NCI-H345 (cell line): ENCODE measurements at regions not wholly inside any gene's neighbourhood (a gene's known extent, or its start where the extent isn't known, plus 50 kb on each side); places are given as distances from the start of the nearest gene placed in this dataset.

Experiments
- DNase-seq: peaks from one replicate; lab custom pipeline; 2025; lab: John Stamatoyannopoulos, UW

- DNase-seq = peak; percentile 4
Measured at GRCh38 chr4:24244663-24245490, 339.5 kb downstream of the DHX15 start.

- DNase-seq = no peak
Measured at GRCh38 chr4:24243641-24244040, 340.7 kb downstream of the DHX15 start.

DNA sequence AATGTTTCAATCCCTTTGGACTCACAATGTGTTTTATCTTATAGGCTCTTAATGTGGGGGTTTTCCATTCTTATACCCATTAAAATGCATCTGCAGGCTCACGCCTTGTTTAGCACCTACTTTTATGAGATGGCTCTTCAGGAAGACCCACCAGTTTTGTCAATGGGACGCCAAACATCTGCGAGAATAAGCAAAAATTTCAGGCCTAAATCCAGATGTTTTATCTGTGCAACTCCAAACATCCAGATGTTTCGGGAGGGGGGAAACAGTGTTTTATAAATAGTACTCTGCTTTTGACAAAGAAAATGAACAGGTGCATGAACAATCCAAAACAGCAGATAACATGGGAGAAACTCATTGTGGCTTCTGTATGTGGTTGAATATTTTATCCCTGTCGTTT, 342.8 kb downstream of the DHX15 start:
- no peak for DNase-seq

- no peak for DNase-seq
Measured at GRCh38 chr4:24240655-24241054, 343.7 kb downstream of the DHX15 start.

GRCh38 chr4:24237709-24238108, 346.6 kb downstream of the DHX15 start:
- no peak for DNase-seq

GRCh38 chr4:24236532-24236931, 346.7 kb upstream of the PPARGC1A start:
- DNase-seq = no peak

DNA sequence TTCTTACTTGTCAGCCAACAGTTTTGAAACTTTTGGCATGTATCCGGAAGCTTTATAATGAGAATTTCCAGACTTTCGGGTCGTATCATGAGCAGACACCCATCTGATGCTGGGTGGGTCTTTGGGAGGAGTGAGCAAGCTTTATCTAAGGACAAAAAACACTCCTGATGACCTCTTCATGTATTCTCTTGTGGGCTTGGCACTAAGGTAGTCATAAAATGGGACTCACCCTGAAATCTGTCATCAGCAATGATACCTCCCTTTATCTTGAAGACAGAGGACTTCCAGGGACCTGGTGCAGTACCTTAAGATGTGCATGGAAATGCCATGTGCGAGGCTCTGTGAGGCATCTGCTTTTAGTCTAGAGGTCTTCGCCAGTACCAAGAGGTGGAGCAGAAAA, 346.3 kb upstream of the PPARGC1A start:
- DNase-seq = no peak

DNA sequence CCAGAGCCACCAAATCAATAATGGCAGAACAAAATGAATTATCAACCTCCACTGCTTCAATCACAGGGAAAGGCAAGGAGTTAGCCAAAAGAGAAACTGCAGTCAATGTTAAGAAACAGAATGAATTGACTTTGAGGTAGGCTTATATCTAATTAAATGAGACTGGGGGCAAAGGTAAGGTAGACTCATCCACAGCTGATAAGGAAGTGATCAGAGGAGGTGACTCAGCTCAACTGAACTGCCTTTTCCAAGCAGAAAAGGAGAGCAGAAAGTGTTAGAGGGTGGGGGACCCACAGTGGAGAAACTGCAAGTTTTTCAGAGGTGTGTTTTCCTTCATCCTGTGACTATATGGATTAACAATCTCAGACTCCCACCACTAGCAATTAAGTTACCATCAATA, 345.8 kb upstream of the PPARGC1A start:
- DNase-seq = no peak

DNA sequence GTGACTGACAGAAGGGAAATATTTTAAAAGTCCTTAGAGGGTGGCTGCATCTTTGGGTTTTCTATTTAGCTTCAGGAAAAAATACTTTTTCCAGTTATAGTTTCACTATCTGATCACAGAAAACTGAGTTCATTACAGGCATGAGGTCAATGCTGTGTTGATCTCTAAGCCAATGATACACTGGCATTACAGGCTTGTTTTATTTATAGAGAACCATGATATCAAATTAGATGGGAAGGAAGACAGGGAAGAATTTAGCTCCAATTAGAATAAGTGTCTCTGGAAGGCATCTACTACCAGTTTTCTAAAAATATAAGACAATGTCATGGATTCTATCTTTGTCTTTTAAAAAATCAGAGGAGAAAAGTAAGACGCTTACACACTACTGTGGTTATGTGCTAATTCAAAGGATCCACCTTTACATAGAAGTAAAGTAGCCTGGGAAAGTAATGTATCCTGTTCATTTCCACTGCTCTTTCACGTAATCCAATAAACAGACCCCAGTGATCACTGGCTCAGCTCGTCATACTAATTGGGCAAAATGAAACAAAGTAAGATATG, 344.5 kb upstream of the PPARGC1A start:
- DNase-seq = no peak

GRCh38 chr4:24230955-24231354, 341.1 kb upstream of the PPARGC1A start:
- no peak for DNase-seq

DNA sequence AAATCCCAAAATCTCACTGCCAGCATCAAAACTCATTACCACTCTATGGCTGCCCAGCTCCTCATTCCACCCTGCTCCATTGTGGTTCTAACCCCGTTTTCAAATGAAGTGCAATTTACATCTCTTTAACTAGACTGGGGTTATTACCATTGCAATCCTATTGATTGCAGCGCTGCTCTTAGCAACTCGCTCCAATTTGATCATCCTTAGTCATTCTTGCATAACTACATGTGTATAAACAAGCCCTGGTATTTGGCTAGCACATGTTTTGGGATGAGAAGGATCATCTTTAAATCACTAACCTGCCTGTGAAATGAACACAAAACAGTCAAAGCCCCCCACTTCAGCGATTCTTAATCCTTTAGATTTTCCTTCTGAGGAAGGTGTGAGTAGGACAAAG, 340.1 kb upstream of the PPARGC1A start:
- no peak for DNase-seq

DNA sequence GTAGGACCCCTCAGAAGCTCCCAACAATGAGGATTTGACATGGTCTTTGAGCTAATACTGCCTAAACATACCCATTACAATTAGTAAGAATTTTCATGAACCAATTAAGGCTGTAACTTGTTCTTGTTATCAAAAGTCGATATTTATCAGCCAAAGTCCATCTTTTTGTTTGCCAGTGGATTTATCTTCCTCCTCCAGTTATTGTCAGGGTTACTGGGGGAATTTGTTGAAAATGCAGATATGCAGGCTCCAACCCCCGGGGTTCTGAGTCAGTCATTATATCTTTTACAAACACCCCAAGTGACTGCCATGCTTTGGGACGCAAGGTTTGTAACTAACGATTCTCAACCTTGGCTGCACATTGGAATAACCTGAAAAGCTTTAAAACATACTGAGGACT, 338.8 kb upstream of the PPARGC1A start:
- no peak for DNase-seq

DNA sequence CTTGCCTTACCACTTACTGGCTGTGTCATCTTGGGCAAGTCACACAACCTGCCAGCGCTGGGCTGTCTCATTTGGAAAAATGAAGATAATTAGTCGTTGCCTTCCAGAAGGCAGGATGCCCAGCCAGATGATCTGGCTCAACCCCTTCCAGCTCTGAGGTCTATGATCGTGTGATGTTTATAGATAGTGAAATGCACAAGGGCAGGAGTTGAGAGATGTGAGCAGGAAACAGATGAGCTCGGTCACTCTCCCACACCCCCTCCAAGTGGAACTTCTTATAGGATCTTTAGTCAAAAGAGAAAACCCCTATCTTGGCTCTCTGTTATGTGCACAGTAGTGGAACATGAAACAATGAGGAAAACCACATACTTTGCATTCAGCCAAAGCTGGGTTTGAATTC, 336.8 kb upstream of the PPARGC1A start:
- no peak for DNase-seq

GRCh38 chr4:24226023-24226422, 336.2 kb upstream of the PPARGC1A start:
- DNase-seq = no peak

- DNase-seq = no peak
Measured at GRCh38 chr4:24224446-24224845, 334.6 kb upstream of the PPARGC1A start.

DNA sequence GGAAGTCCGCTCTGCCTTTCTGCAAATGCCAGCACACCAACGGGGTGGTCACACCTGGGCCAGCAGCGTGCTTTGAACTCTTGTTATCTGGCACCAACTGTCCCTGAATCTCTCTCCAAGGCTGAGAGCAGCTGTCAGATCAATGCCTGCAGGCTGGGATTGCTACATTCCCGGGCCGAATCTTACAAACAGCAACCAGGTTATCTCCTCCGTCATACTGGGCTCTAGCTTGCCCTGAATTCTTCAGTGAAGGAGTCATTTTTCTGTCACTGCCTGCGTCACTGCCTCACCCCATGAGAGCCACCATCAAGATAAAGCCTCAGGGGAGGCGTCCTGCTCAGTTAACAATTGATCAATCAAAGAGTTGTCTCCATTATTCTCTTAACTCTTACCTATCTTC, 329.4 kb upstream of the PPARGC1A start:
- DNase-seq = no peak

GRCh38 chr4:24218566-24218965, 328.7 kb upstream of the PPARGC1A start:
- no peak for DNase-seq

GRCh38 chr4:24214796-24215195, 324.9 kb upstream of the PPARGC1A start:
- DNase-seq = no peak

DNA sequence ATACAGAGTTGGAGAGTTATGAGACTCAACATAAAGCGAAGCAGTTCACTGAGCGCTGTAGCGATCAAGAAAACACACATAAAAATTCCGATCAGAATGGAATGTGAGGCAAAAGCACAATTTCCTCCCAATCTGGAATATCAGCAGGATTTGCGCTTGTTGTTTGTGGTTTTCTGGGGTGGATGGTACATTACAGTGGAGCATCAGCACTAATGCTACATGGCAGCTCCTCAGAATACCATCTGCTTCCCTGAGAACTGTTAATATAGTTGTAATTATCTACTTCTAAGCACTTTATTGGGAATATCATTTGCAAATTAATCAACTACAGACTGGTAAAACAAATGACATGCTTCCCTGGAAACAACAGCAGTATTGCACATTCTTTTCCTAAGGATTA, 324.1 kb upstream of the PPARGC1A start:
- no peak for DNase-seq

- DNase-seq = no peak
Measured at GRCh38 chr4:24212642-24213041, 322.8 kb upstream of the PPARGC1A start.

GRCh38 chr4:24211856-24212255, 322.0 kb upstream of the PPARGC1A start:
- no peak for DNase-seq

DNA sequence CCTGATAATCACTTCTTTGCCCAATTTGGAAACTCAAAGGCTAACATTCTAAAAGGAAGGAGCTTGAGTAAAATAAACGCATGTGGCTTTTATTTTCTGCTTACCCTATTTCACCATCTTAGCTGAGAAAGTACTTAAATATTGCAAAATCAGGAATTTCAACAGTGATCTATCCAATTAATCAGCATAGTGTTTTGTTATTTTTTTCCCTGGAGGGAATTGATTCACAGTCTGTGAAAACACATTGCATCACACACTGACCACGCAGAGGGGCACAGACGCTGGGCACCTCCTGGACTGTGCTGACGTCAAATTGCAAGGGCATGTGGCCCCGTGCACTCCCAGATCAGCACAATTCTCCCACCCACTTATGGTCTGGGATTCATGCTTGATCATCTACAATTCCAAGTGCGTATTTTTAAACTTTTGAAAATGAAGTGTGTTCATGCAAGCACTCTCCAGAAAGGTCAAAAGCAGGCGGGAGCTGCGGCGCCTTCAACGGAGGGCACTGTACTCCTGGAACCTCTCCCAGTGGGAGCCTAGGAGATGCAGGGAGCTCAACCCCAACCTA, 320.6 kb upstream of the PPARGC1A start:
- no peak for DNase-seq

GRCh38 chr4:24209906-24210305, 320.1 kb upstream of the PPARGC1A start:
- no peak for DNase-seq

DNA sequence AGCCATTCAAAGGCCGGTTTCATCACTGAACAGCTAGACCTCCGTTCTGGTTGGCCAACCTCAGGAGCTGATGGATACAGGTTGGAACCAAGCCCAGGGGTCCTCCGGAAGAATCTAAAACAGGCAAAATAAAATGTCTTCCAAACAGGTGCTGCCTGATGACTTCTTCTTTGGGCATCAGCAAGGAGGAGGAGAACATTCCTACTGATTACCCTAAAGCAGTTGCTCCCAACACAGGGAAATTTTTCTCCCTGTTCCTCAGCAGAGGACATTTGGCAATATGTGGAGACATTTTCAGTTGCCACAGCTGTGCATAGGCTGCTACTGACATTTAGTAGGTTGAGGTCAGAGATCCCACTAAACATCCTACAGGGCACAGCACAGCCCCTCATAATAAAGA, 319.3 kb upstream of the PPARGC1A start:
- DNase-seq = no peak
